ENCODE measurements at regions not wholly inside any gene's neighbourhood (a gene's known extent, or its start where the extent isn't known, plus 50 kb on each side); places are given as distances from the start of the nearest gene placed in this dataset.

GRCh38 chr20:57811374-57812020, 101.7 kb upstream of the PMEPA1 start:
- no peak for TF ChIP-seq CTCF (conservative IDR thresholded peaks at IDR 0.05; ENCODE audit: low read length)
- no peak for TF ChIP-seq EZH2phosphoT487 (IDR thresholded peaks at IDR 0.05; ENCODE audit: borderline replicate concordance, low read depth, low read length)

All from OCI-LY7 (cell line).